ENCODE measurements at regions not wholly inside any gene's neighbourhood (a gene's known extent, or its start where the extent isn't known, plus 50 kb on each side); places are given as distances from the start of the nearest gene placed in this dataset.

GRCh38 chrX:68997511-68997910 lies 167.7 kb downstream of the PJA1 start:
- POLR2A ChIA-PET (ENCODE audit: unreplicated experiment), result no interaction called here
- in situ Hi-C loops (cut with MboI; ENCODE audit: low sequenced_read_pairs), result no loop called here

More at GRCh38 chrX:68997511-68997910, 167.7 kb downstream of the PJA1 start:
- DNase-seq (peak; percentile 22), ATAC-seq (ENCODE audit: low read depth) (no peak)
- no CpG with 5 or more reads among the region's 4 CpGs for WGBS, 2 experiments (ENCODE audit: extremely low coverage in 2 of 2, insufficient read length in 1 of 2)
- Histone ChIP-seq H3K79me1 (ENCODE audit: low read depth in 1 of 2, low read length in 2 of 2) (no peaks in the 10 kb centered on the region), H4K8ac (ENCODE audit: low read depth in 2 of 2, low read length in 2 of 2) (no peak overlapping the region), H4K91ac (ENCODE audit: insufficient read depth, low read depth, low read length) (no peak overlapping the region), H4K20me1 (ENCODE audit: insufficient read depth, low read length) (no peaks in the 10 kb centered on the region), H3K14ac (replicated peaks; ENCODE audit: low read depth, low read length) (no peak overlapping the region), H3K9ac (ENCODE audit: low read depth, low read length) (no peak overlapping the region), H3K4me2 (ENCODE audit: low read depth, low read length) (no peak overlapping the region), H2BK120ac (ENCODE audit: low read depth, low read length) (no peak overlapping the region), H3K4me1 (ENCODE audit: control insufficient read depth, insufficient read depth, low read length) (peaks cover 11% of the 10 kb centered on the region; the same call in 1 of the 2 replicates), H3K18ac (ENCODE audit: low read depth, low read length) (no peak overlapping the region), H2AK5ac (ENCODE audit: low read depth, low read length) (no peak overlapping the region), H2AFZ (replicated peaks; ENCODE audit: low read length, poor library complexity) (no peak overlapping the region), H3K23ac (ENCODE audit: low read depth, low read length) (no peak overlapping the region), H3K4me3 (ENCODE audit: insufficient read depth, low read depth, low read length) (no peak overlapping the region), H3K36me3 (ENCODE audit: control insufficient read depth, insufficient read depth, low read length) (no peaks in the 10 kb centered on the region), H2BK20ac (ENCODE audit: low read depth, low read length) (no peak overlapping the region), H3K9me3 (ENCODE audit: control insufficient read depth, insufficient read depth, low read length) (no peaks in the 10 kb centered on the region), H4K5ac (ENCODE audit: low read depth, low read length) (no peak overlapping the region), H3K9me1 (ENCODE audit: insufficient read depth, low read length) (no peaks in the 10 kb centered on the region), H3K27ac (ENCODE audit: insufficient read depth, low read length) (no peak overlapping the region), H2BK15ac (ENCODE audit: low read depth, low read length) (no peak overlapping the region), H3K56ac (ENCODE audit: extremely low read depth, insufficient read depth, low read length) (no peak overlapping the region), H2AK9ac (replicated peaks; ENCODE audit: low read depth, low read length, poor library complexity) (no peak overlapping the region), H3K4ac (ENCODE audit: low read depth, low read length) (no peak overlapping the region), H2BK5ac (ENCODE audit: low read depth, low read length, poor library complexity, severe bottlenecking) (no peak overlapping the region), H3K27me3 (ENCODE audit: control insufficient read depth, insufficient read depth, low read length) (peaks cover 16% of the 10 kb centered on the region)
- dilution Hi-C loops (cut with HindIII; ENCODE audit: low sequenced_read_pairs, unreplicated experiment), result no loop called here
- intact Hi-C loops (cut with micrococcal nuclease), result loop anchor here (10.0 kb wide), 1 partner anchor 227 kb away; no protein-coding TSS in a partner anchor
- TF ChIP-seq MAZ (IDR thresholded peaks at IDR 0.05; ENCODE audit: borderline replicate concordance, low read depth, low read length) (no peak), MXI1 (IDR thresholded peaks at IDR 0.05; ENCODE audit: borderline replicate concordance, low read depth, low read length) (no peak), ELK1 (IDR thresholded peaks at IDR 0.05; ENCODE audit: borderline replicate concordance, low read depth, low read length) (no peak), POLR2A (IDR thresholded peaks at IDR 0.05; ENCODE audit: low read depth, low read length) (no peak)
- CTCF ChIA-PET, result interaction anchor here (1.1 kb wide), 1 partner anchor 26 kb away, joined by 3 read pairs; no protein-coding TSS in a partner anchor
- no TSS peak for BruUV-seq (replicated peaks)

All from IMR-90 (cell line).